ENCODE measurements at regions not wholly inside any gene's neighbourhood (a gene's known extent, or its start where the extent isn't known, plus 50 kb on each side); places are given as distances from the start of the nearest gene placed in this dataset.

DNA sequence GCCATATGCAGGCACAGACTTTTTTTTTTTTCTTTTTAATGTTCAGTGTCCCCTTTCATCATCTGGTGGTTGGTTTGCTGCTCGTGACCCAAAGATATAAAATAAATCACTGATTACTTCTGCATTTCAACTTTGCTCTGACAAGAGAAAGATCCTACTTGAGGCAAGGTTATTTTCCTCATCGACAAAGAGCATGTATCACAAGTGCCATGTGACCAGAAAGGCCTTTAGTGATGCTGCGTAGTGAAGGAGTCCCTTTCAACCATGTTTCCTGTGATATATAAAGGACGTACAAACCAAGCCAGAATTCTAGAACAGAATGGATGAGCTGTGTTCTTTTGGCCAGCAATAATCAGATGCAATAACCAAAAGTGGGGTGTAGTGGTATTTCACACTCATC is 323.4 kb upstream of the PSMD7 start:
- no peaks in the 10 kb centered on the region for H3K9me3 ChIP-seq (ENCODE audit: control insufficient read depth in 1 of 2, insufficient read depth in 1 of 2, low read depth in 1 of 2, low read length in 2 of 2)
- intact Hi-C loops (cut with micrococcal nuclease) = no loop called here
- no peak overlapping the region for H3K27ac ChIP-seq (ENCODE audit: low read depth, low read length)
- no TSS peak for BruUV-seq (replicated peaks)
- H3K9ac ChIP-seq (ENCODE audit: low read length) = no peak overlapping the region
- ChIA-PET RAD21 (ENCODE audit: low non-redundant PET in 1 of 2, low total read pairs in 2 of 2, uncharacterized antibody in 2 of 2, unreplicated experiment in 2 of 2) (no interaction called here), CTCF (no interaction called here), POLR2A (no interaction called here)
- H2AFZ ChIP-seq (ENCODE audit: low read depth, low read length, poor library complexity, severe bottlenecking) = no peak overlapping the region
- no peaks in the 10 kb centered on the region for H4K20me1 ChIP-seq (ENCODE audit: insufficient read depth)
- TF ChIP-seq POLR2A (IDR thresholded peaks at IDR 0.05; ENCODE audit: borderline replicate concordance, extremely low read depth, insufficient read depth, insufficient read length) = no peak
- TF ChIP-seq POLR2AphosphoS5 (IDR thresholded peaks at IDR 0.05; ENCODE audit: low read depth, low read length) = no peak
- no peak for TF ChIP-seq CEBPB (IDR thresholded peaks at IDR 0.05; ENCODE audit: low read depth)
- TF ChIP-seq, protein P1, sequence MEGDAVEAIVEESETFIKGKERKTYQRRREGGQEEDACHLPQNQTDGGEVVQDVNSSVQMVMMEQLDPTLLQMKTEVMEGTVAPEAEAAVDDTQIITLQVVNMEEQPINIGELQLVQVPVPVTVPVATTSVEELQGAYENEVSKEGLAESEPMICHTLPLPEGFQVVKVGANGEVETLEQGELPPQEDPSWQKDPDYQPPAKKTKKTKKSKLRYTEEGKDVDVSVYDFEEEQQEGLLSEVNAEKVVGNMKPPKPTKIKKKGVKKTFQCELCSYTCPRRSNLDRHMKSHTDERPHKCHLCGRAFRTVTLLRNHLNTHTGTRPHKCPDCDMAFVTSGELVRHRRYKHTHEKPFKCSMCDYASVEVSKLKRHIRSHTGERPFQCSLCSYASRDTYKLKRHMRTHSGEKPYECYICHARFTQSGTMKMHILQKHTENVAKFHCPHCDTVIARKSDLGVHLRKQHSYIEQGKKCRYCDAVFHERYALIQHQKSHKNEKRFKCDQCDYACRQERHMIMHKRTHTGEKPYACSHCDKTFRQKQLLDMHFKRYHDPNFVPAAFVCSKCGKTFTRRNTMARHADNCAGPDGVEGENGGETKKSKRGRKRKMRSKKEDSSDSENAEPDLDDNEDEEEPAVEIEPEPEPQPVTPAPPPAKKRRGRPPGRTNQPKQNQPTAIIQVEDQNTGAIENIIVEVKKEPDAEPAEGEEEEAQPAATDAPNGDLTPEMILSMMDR (IDR thresholded peaks at IDR 0.05 in 2 of 3, conservative IDR thresholded peaks at IDR 0.05 in 1 of 3; ENCODE audit: borderline replicate concordance in 1 of 3, insufficient read depth in 1 of 3, low read depth in 2 of 3, low read length in 2 of 3) = no peak
- TF ChIP-seq, protein P2, sequence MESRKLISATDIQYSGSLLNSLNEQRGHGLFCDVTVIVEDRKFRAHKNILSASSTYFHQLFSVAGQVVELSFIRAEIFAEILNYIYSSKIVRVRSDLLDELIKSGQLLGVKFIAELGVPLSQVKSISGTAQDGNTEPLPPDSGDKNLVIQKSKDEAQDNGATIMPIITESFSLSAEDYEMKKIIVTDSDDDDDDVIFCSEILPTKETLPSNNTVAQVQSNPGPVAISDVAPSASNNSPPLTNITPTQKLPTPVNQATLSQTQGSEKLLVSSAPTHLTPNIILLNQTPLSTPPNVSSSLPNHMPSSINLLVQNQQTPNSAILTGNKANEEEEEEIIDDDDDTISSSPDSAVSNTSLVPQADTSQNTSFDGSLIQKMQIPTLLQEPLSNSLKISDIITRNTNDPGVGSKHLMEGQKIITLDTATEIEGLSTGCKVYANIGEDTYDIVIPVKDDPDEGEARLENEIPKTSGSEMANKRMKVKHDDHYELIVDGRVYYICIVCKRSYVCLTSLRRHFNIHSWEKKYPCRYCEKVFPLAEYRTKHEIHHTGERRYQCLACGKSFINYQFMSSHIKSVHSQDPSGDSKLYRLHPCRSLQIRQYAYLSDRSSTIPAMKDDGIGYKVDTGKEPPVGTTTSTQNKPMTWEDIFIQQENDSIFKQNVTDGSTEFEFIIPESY (IDR thresholded peaks at IDR 0.05; ENCODE audit: extremely low read depth, insufficient replicate concordance, low read length) = no peak
- TF ChIP-seq SP1 (IDR thresholded peaks at IDR 0.05; ENCODE audit: low read depth) = no peak
- TF ChIP-seq TCF7L2 (IDR thresholded peaks at IDR 0.05; ENCODE audit: borderline replicate concordance, extremely low read depth, insufficient read depth, insufficient read length) = no peak
- TF ChIP-seq JUND (IDR thresholded peaks at IDR 0.05) = no peak
- TF ChIP-seq ELF1 (IDR thresholded peaks at IDR 0.05; ENCODE audit: borderline replicate concordance, low read depth) = no peak
- TF ChIP-seq, protein P3, sequence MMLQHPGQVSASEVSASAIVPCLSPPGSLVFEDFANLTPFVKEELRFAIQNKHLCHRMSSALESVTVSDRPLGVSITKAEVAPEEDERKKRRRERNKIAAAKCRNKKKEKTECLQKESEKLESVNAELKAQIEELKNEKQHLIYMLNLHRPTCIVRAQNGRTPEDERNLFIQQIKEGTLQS (IDR thresholded peaks at IDR 0.05) = no peak
- no peak for TF ChIP-seq FOSL1 (IDR thresholded peaks at IDR 0.05; ENCODE audit: low read depth)
- peaks cover 21% of the 10 kb centered on the region for H3K27me3 ChIP-seq (ENCODE audit: insufficient read depth, low read length)
- no peaks in the 10 kb centered on the region for H3K9me2 ChIP-seq (ENCODE audit: insufficient read depth)
- no peak overlapping the region for H3K4me2 ChIP-seq (ENCODE audit: low read length)
- H3K4me1 ChIP-seq (ENCODE audit: control insufficient read depth in 1 of 2, insufficient read depth in 2 of 2, low read length in 2 of 2) = no peaks in the 10 kb centered on the region
- DNase-seq (ENCODE audit: low read depth, low spot score) = no peak
- no peak for ATAC-seq
- no peaks in the 10 kb centered on the region for H3K36me3 ChIP-seq (ENCODE audit: control insufficient read depth in 1 of 2, insufficient read depth in 2 of 2, low read length in 2 of 2)
- H3K79me2 ChIP-seq (ENCODE audit: insufficient read depth, low read length) = no peaks in the 10 kb centered on the region
- no peak overlapping the region for H3K4me3 ChIP-seq (replicated peaks in 1 of 2; ENCODE audit: low read depth in 1 of 2, low read length in 2 of 2)
